SU-DHL-6 (cell line): ENCODE measurements at regions not wholly inside any gene's neighbourhood (a gene's known extent, or its start where the extent isn't known, plus 50 kb on each side); places are given as distances from the start of the nearest gene placed in this dataset.

Experiments
- H2AFZ ChIP-seq: fragments of 200-600 bp; sonication (generic); 2 replicates; pipeline ENCODE4 v1.6.1; 2014; ENCODE audit warnings: low read depth, mild to moderate bottlenecking, moderate library complexity, mixed read lengths, antibody characterized with exemption, low read length; ENCODE audit not compliant: severe bottlenecking
- H3F3A ChIP-seq: fragments of 200-600 bp; shearing (Covaris generic); 2 replicates; pipeline ENCODE4 v1.6.0; 2016; ENCODE audit warnings: antibody characterized with exemption, mild to moderate bottlenecking; ENCODE audit not compliant: insufficient read depth
- H3K27ac ChIP-seq: fragments of 200-600 bp; sonication (generic); 2 replicates; pipeline ENCODE4 v1.5.1; 2016; ENCODE audit warnings: low read depth, mild to moderate bottlenecking, low read length, moderate library complexity, mixed read lengths
- H3K27me3 ChIP-seq: fragments of 200-600 bp; sonication (generic), shearing (Covaris generic); 2 replicates; pipeline ENCODE4 v1.6.0; 2014; ENCODE audit warnings: mild to moderate bottlenecking, low read length
- H3K36me3 ChIP-seq: fragments of 200-600 bp; sonication (generic); 2 replicates; pipeline ENCODE4 v1.6.1; 2014; ENCODE audit warnings: mild to moderate bottlenecking, low read length, mixed read lengths
- H3K4me2 ChIP-seq: fragments of 300-600, 200-600 bp; shearing (Covaris generic), sonication (generic); 2 replicates; pipeline ENCODE4 v1.6.0; 2014; ENCODE audit warnings: low read length, low read depth, mild to moderate bottlenecking; ENCODE audit not compliant: poor library complexity, severe bottlenecking
- H3K4me3 ChIP-seq: fragments of 200-600 bp; sonication (generic); 2 replicates; pipeline ENCODE4 v1.5.1; 2014; ENCODE audit warnings: antibody characterized with exemption, low read length, mild to moderate bottlenecking, mixed read lengths; ENCODE audit not compliant: insufficient read depth, poor library complexity, severe bottlenecking
- H3K79me2 ChIP-seq: fragments of 200-600 bp; sonication (generic); 2 replicates; pipeline ENCODE4 v1.6.1; 2014; ENCODE audit warnings: mild to moderate bottlenecking, low read length, moderate library complexity; ENCODE audit not compliant: insufficient read depth
- H3K9ac ChIP-seq: fragments of 200-600 bp; sonication (generic); 2 replicates; pipeline ENCODE4 v1.7.0; 2014; ENCODE audit warnings: mild to moderate bottlenecking, low read length
- H3K9me2 ChIP-seq: fragments of 200-600 bp; sonication (generic); replicated peaks from 2 replicates; pipeline ENCODE4 v1.6.1; 2014; ENCODE audit warnings: low read length; ENCODE audit not compliant: insufficient read depth
- H3K9me3 ChIP-seq: fragments of 200-600 bp; sonication (generic); 2 replicates; pipeline ENCODE4 v1.6.1; 2014; ENCODE audit warnings: low read length, mixed read lengths; ENCODE audit not compliant: insufficient read depth
- H4K20me1 ChIP-seq: fragments of 200-600 bp; sonication (generic); 2 replicates; pipeline ENCODE4 v1.6.1; 2014; ENCODE audit warnings: low read depth, mild to moderate bottlenecking, antibody characterized with exemption, low read length, moderate library complexity, mixed read lengths
- CTCF ChIP-seq: fragments of 200-600 bp; sonication (generic); IDR thresholded peaks from one replicate; pipeline ENCODE4 v1.5.1; 2017; ENCODE audit warnings: antibody characterized with exemption, mild to moderate bottlenecking, low read length, moderate library complexity; ENCODE audit not compliant: insufficient read depth, poor library complexity, severe bottlenecking
- EZH2phosphoT487 ChIP-seq: fragments of 200-600 bp; sonication (generic), shearing (Covaris generic); conservative IDR thresholded peaks from 2 replicates; pipeline ENCODE4 v1.6.1; 2018; ENCODE audit warnings: mild to moderate bottlenecking, antibody characterized with exemption, low read length, moderate library complexity, mixed read lengths

- Histone ChIP-seq H3K4me2 (no peak overlapping the region), H3K27me3 (no peaks in the 10 kb centered on the region), H3K79me2 (no peaks in the 10 kb centered on the region), H2AFZ (no peak overlapping the region), H3K9ac (no peak overlapping the region), H3K9me2 (no peaks in the 10 kb centered on the region), H4K20me1 (no peaks in the 10 kb centered on the region), H3F3A (no peaks in the 10 kb centered on the region), H3K9me3 (no peaks in the 10 kb centered on the region), H3K36me3 (no peaks in the 10 kb centered on the region), H3K27ac (no peak overlapping the region), H3K4me3 (no peak overlapping the region)
- TF ChIP-seq EZH2phosphoT487 (no peak), CTCF (no peak)
These were observed 108.0 kb upstream of the RAD23B start for GRCh38 chr9:107175041-107175440.

GRCh38 chr9:107175816-107176435 lies 107.2 kb upstream of the RAD23B start:
- H3K4me3 ChIP-seq: no peak overlapping the region
- TF ChIP-seq EZH2phosphoT487 (no peak), CTCF (no peak)

GRCh38 chr9:107176436-107177151 lies 106.5 kb upstream of the RAD23B start:
- H3K79me2 ChIP-seq: no peaks in the 10 kb centered on the region
- H3K4me2 ChIP-seq: no peak overlapping the region

More at GRCh38 chr9:107175816-107176435, 107.2 kb upstream of the RAD23B start:
- H3F3A ChIP-seq: no peaks in the 10 kb centered on the region
- no peaks in the 10 kb centered on the region for H3K9me3 ChIP-seq
- no peaks in the 10 kb centered on the region for H3K27me3 ChIP-seq
- H3K4me2 ChIP-seq: no peak overlapping the region
- H3K9ac ChIP-seq: no peak overlapping the region
- no peaks in the 10 kb centered on the region for H3K79me2 ChIP-seq
- H4K20me1 ChIP-seq: no peaks in the 10 kb centered on the region
- no peak overlapping the region for H2AFZ ChIP-seq
- no peaks in the 10 kb centered on the region for H3K9me2 ChIP-seq
- H3K36me3 ChIP-seq: no peaks in the 10 kb centered on the region
- no peak overlapping the region for H3K27ac ChIP-seq

More at GRCh38 chr9:107176436-107177151, 106.5 kb upstream of the RAD23B start:
- Histone ChIP-seq H3F3A (no peaks in the 10 kb centered on the region), H3K9me2 (no peaks in the 10 kb centered on the region), H3K36me3 (no peaks in the 10 kb centered on the region), H3K4me3 (no peak overlapping the region), H2AFZ (no peak overlapping the region), H4K20me1 (no peaks in the 10 kb centered on the region), H3K27ac (no peak overlapping the region), H3K9me3 (no peaks in the 10 kb centered on the region), H3K27me3 (no peaks in the 10 kb centered on the region), H3K9ac (no peak overlapping the region)
- no peak for TF ChIP-seq EZH2phosphoT487
- no peak for TF ChIP-seq CTCF
